Heart right ventricle (tissue), 16 donors: ENCODE measurements at regions not wholly inside any gene's neighbourhood (a gene's known extent, or its start where the extent isn't known, plus 50 kb on each side); places are given as distances from the start of the nearest gene placed in this dataset.

ENCODE experiments used
- ATAC-seq, 8 donors: fragments of 200-7000 bp; cut with Tn5 transposase; one replicate each; pipeline ENCODE4 v1.9.1; 2020; ENCODE audit warnings: mild to moderate bottlenecking in 8 of 8, moderate library complexity in 8 of 8, moderate number of reproducible peaks in 1 of 8
- DNase-seq, 2 donors: peaks; one replicate each; pipeline ENCODE4 v3.0.0-alpha.2; 2020
- H3K27ac ChIP-seq, 10 donors: fragments of 200-600 bp; sonication (generic) in 2 of 10; one replicate each; pipeline versions ENCODE4 v1.5.0 to v1.8.0; 2020 to 2022; ENCODE audit warnings: mild to moderate bottlenecking in 3 of 10
- H3K27me3 ChIP-seq, 7 donors: fragments of 200-600 bp; one replicate each; pipeline ENCODE4 v1.8.0; 2021 to 2022; ENCODE audit warnings: mild to moderate bottlenecking in 2 of 7
- H3K36me3 ChIP-seq, 9 donors: fragments of 200-600 bp; sonication (generic) in 1 of 9; one replicate each; pipeline versions ENCODE4 v1.5.0 to v1.8.0; 2020 to 2022; ENCODE audit warnings: mild to moderate bottlenecking in 2 of 9
- H3K4me1 ChIP-seq, 9 donors: fragments of 200-600 bp; sonication (generic) in 1 of 9; one replicate each; pipeline versions ENCODE4 v1.5.0 to v1.8.0; 2020 to 2022; ENCODE audit warnings: mild to moderate bottlenecking in 4 of 9
- H3K4me3 ChIP-seq, 10 donors: fragments of 200-600 bp; sonication (generic) in 2 of 10; one replicate each; pipeline versions ENCODE4 v1.5.0 to v1.8.0; 2020 to 2022; ENCODE audit warnings: mild to moderate bottlenecking in 7 of 10, moderate library complexity in 2 of 10
- H3K9me3 ChIP-seq, 11 donors: fragments of 200-600 bp in 10 of 11; sonication (generic) in 2 of 11; one replicate each; pipeline versions ENCODE4 v1.5.0 to v1.8.0; 2013 to 2022; ENCODE audit warnings: mild to moderate bottlenecking in 2 of 11, control low read depth in 1 of 11, moderate library complexity in 1 of 11
- CTCF ChIP-seq, 9 donors: fragments of 200-600 bp; sonication (generic) in 2 of 9; IDR thresholded peaks; one replicate each; pipeline versions ENCODE4 v1.5.0 to v1.8.0; 2021 to 2022; ENCODE audit warnings: antibody characterized with exemption in 9 of 9, mild to moderate bottlenecking in 5 of 9, moderate library complexity in 1 of 9
- WGBS, 2 donors: extraction: QIAGEN DNeasy Blood & Tissue Kit; methylation state at CpG; one replicate each; pipeline ENCODE4 v1.1.7; 2013; ENCODE audit warnings: inconsistent platforms in 1 of 2; 5-methylcytosine and 5-hydroxymethylcytosine counted together
- intact Hi-C, 10 donors: fragments of 100-400 bp; cut with DNase I; formaldehyde crosslinking; loops; one replicate each; pipeline versions ENCODE4 v1.11.1 to v1.14.2; 2022
- donor health status: Arrhythmogenic right ventricular cardiomyopathy.
- donor health status: ischemic (EF 13 %, LVEDD 7.1; RV severe dilation, severe dysfunction).
- donor health status: healthy with polysubstance abuse.
- donor health status: DM: no; HTN: yes; CAD: no.
- donor health status: DM: no; HTN: no; CAD: no.
- donor health status: ischemic (EF 25% LVEDD 6.9; RV normal size, moderate dysfunction).
- donor health status: ischemic (EF 25% LVEDD 5.7; RV mildly dilated, moderate dysfunction).
- donor health status: healthy.
- donor health status: DM: yes; HTN: yes; CAD: no.
- donor health status: Ischemic cardiomyopathy.
- donor health status: ischemic (EF 35%, LVEDD 5.7; RV mildly dilated, moderate dysfunction).
- donor health status: nonischemic (EF 11% LVEDD 7.7; RV severe dilation, severe dysfunction).
- donor health status: DM: yes; HTN: yes; CAD: no.
- donor health status: PGD.
- donor health status: ischemic (EF 29% LVEDD 5.4; RV normal size, mild dysfunction).
- donor health status: nonischemic (EF 23%, LVEDD 6.1; RV moderate dilation, normal function).

DNA sequence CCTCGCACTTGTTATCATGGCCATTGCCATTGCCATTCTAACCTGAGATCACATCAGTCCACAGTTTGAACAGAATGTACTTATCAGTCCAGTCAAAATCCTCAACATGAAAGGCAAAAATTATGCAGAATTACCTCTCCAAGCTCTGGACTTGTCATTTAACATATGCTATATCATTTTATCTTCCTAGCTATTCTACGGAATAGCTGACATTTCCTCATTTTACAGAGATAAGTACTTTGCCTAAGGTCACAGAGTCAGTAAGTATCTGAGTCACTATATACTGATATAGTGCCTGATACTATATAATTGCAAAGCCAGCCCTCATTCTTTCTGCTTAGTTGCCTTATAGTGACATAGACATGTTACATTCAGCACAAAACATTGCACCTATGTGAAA is 456.9 kb upstream of the GHITM start:
- WGBS, 2 donors = 83 to 88% methylated on average over 2 of the region's 2 CpGs
- H3K27ac ChIP-seq = no peak overlapping the region
- no peaks in the 10 kb centered on the region for H3K27me3 ChIP-seq
- TF ChIP-seq CTCF (IDR thresholded peaks at IDR 0.05) = no peak
- intact Hi-C loops = no loop called here
- no peak for ATAC-seq
- no peak for DNase-seq
- peaks cover 0 to 10% (median 0%) of the 10 kb centered on the region in 9 donors for H3K4me1 ChIP-seq
- H3K36me3 ChIP-seq = no peaks in the 10 kb centered on the region
- no peak overlapping the region for H3K4me3 ChIP-seq
- H3K9me3 ChIP-seq = peaks cover 0 to 4% (median 0%) of the 10 kb centered on the region in 11 donors

- no peak overlapping the region for H3K4me3 ChIP-seq
- no peaks in the 10 kb centered on the region for H3K36me3 ChIP-seq
- peaks cover 0 to 4% (median 0%) of the 10 kb centered on the region in 11 donors for H3K9me3 ChIP-seq
- intact Hi-C loops = no loop called here
- WGBS, 2 donors = 69 to 74% methylated on average over 5 of the region's 5 CpGs
- ATAC-seq (peak in 4 of 8 donors; percentile 38 to 64 (median 48)), DNase-seq (no peak)
- H3K4me1 ChIP-seq = no peaks in the 10 kb centered on the region
- TF ChIP-seq CTCF (IDR thresholded peaks at IDR 0.05) = no peak
- H3K27ac ChIP-seq = no peak overlapping the region
- no peaks in the 10 kb centered on the region for H3K27me3 ChIP-seq
Measured at GRCh38 chr10:83685458-83685857, 453.9 kb upstream of the GHITM start.

DNA sequence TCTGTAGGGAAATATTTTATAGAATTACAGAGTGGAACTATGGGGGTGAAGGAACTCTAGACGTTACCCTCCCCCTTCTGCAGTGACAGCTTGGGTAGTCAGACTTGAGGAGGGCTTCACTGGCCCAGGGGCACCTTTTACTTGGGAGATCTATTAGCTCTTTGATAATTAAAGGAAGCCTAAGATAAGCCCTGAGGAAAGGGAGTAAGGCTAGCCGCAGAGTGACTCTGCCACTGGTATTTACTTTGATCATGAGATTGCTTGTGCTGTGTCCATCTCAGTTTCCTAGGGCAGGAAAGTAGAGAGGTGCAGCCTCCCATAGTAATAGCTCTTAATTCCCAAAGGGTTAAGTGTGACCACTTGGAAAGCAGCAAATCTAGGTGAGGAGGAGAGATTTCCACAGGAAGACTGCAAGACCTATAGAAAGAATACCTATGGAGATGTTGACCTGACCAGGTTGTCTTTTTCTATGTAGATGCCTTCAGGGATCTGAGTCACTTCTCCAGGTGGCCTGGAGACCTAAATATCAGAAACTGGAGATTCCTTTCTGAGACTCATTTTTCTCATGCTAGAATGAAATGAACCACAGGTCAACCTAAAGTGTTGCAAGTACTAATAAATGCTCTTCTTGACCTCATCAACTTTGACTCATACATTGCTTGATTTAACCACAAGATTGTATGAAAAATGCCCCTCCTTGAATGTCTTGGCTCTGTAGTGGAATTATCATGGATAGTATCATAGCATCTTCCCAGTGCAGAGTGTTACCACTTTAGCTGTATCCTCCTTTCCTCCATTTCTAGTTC is 447.3 kb upstream of the GHITM start:
- Histone ChIP-seq H3K27me3 (no peaks in the 10 kb centered on the region), H3K9me3 (peaks cover 0 to 3% (median 0%) of the 10 kb centered on the region in 11 donors), H3K27ac (no peak overlapping the region), H3K4me3 (no peak overlapping the region), H3K4me1 (no peaks in the 10 kb centered on the region), H3K36me3 (no peaks in the 10 kb centered on the region)
- no peak for ATAC-seq
- DNase-seq = no peak
- WGBS, 2 donors = 47 to 74% methylated on average over 2 of the region's 2 CpGs
- TF ChIP-seq CTCF (IDR thresholded peaks at IDR 0.05) = no peak
- intact Hi-C loops = no loop called here

GRCh38 chr10:83698899-83699298 is 440.4 kb upstream of the GHITM start:
- 79 to 81% methylated on average over 2 of the region's 2 CpGs for WGBS, 2 donors
- H3K27ac ChIP-seq = no peak overlapping the region
- TF ChIP-seq CTCF (IDR thresholded peaks at IDR 0.05) = no peak
- intact Hi-C loops = no loop called here
- peaks cover 0 to 7% (median 0%) of the 10 kb centered on the region in 11 donors for H3K9me3 ChIP-seq
- no peak for DNase-seq
- H3K27me3 ChIP-seq = no peaks in the 10 kb centered on the region
- no peak for ATAC-seq
- H3K4me3 ChIP-seq = no peak overlapping the region
- H3K36me3 ChIP-seq = no peaks in the 10 kb centered on the region
- H3K4me1 ChIP-seq = no peaks in the 10 kb centered on the region
